ENCODE measurements at regions not wholly inside any gene's neighbourhood (a gene's known extent, or its start where the extent isn't known, plus 50 kb on each side); places are given as distances from the start of the nearest gene placed in this dataset.
"Not testable (repeated sequence)": the region's sequence is repeated elsewhere in the genome, so short reads cannot be mapped to it uniquely, and the experiment has no call there.

DNA sequence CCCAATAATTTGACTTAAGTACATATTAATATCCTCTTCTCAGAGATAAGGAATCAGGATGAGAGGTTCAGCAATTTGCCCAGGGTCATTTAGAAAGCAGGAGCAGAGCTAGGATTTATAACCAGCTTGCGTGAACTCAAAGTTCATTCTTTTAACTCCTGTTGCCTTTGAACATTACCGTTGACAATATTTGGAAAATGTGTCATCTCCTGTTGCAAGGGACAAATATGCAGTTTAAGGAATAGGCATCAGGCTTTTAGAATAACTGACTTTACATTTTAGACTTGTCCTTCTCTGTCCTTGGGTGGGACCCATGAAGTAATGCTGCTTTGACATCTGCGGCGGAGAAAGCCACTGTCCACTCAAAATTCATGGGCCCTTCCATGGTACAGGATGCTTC lies 252.2 kb upstream of the RGMA start:
- Histone ChIP-seq H3K27ac (ENCODE audit: low read depth in 2 of 2, low read length in 2 of 2) (no peak overlapping the region), H3K36me3 (ENCODE audit: control insufficient read depth in 2 of 3, insufficient read depth in 3 of 3, low read length in 3 of 3) (no peaks in the 10 kb centered on the region), H3K9me3 (ENCODE audit: control insufficient read depth in 2 of 3, insufficient read depth in 1 of 3, low read length in 3 of 3) (no peaks in the 10 kb centered on the region), H3K27me3 (ENCODE audit: control insufficient read depth, insufficient read depth, low read length) (no peaks in the 10 kb centered on the region), H3K4me3 (ENCODE audit: low read length in 3 of 3) (no peak overlapping the region), H3K9ac (ENCODE audit: low read length in 3 of 3) (no peak overlapping the region), H3K4me1 (ENCODE audit: control insufficient read depth in 2 of 3, insufficient read depth in 2 of 3, low read depth in 1 of 3, low read length in 3 of 3) (no peaks in the 10 kb centered on the region)
- intact Hi-C loops (cut with DNase I): no loop called here
- FAIRE-seq: no peak
- TF ChIP-seq, protein P1, sequence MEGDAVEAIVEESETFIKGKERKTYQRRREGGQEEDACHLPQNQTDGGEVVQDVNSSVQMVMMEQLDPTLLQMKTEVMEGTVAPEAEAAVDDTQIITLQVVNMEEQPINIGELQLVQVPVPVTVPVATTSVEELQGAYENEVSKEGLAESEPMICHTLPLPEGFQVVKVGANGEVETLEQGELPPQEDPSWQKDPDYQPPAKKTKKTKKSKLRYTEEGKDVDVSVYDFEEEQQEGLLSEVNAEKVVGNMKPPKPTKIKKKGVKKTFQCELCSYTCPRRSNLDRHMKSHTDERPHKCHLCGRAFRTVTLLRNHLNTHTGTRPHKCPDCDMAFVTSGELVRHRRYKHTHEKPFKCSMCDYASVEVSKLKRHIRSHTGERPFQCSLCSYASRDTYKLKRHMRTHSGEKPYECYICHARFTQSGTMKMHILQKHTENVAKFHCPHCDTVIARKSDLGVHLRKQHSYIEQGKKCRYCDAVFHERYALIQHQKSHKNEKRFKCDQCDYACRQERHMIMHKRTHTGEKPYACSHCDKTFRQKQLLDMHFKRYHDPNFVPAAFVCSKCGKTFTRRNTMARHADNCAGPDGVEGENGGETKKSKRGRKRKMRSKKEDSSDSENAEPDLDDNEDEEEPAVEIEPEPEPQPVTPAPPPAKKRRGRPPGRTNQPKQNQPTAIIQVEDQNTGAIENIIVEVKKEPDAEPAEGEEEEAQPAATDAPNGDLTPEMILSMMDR (IDR thresholded peaks at IDR 0.05; ENCODE audit: borderline replicate concordance, extremely low read depth, insufficient read depth): no peak
- DNase-seq: no peak

DNA sequence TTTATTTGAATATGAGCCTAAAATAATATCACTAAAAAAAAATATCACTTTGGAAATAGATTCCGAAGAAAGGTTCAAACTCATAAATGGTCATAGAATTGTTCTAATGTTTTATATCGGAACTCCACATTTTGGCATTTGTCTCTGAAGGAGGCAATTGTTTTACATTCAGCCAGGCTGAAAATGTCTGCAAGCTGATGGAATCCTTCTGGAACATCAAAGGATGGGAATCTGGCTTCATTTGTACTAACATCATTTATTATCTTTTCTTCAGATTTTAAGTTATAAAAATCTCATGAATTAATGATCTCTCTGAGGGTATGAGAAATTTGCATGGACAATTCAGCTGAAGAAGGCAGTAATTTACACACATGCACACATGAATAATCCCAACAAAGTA lies 251.4 kb upstream of the RGMA start:
- TF ChIP-seq, protein P1 (IDR thresholded peaks at IDR 0.05; ENCODE audit: borderline replicate concordance, extremely low read depth, insufficient read depth): no peak
- H3K27me3 ChIP-seq (ENCODE audit: control insufficient read depth, insufficient read depth, low read length): no peaks in the 10 kb centered on the region
- FAIRE-seq: no peak
- H3K9me3 ChIP-seq (ENCODE audit: control insufficient read depth in 2 of 3, insufficient read depth in 1 of 3, low read length in 3 of 3): no peaks in the 10 kb centered on the region
- peak in 2 of 5 donors; percentile 47 to 75 for DNase-seq
- no peaks in the 10 kb centered on the region for H3K4me1 ChIP-seq (ENCODE audit: control insufficient read depth in 2 of 3, insufficient read depth in 2 of 3, low read depth in 1 of 3, low read length in 3 of 3)
- H3K36me3 ChIP-seq (ENCODE audit: control insufficient read depth in 2 of 3, insufficient read depth in 3 of 3, low read length in 3 of 3): no peaks in the 10 kb centered on the region
- H3K27ac ChIP-seq (ENCODE audit: low read depth in 2 of 2, low read length in 2 of 2): no peak overlapping the region
- no peak overlapping the region for H3K4me3 ChIP-seq (ENCODE audit: low read length in 3 of 3)
- H3K9ac ChIP-seq (ENCODE audit: low read length in 3 of 3): no peak overlapping the region
- intact Hi-C loops (cut with DNase I): no loop called here

DNA sequence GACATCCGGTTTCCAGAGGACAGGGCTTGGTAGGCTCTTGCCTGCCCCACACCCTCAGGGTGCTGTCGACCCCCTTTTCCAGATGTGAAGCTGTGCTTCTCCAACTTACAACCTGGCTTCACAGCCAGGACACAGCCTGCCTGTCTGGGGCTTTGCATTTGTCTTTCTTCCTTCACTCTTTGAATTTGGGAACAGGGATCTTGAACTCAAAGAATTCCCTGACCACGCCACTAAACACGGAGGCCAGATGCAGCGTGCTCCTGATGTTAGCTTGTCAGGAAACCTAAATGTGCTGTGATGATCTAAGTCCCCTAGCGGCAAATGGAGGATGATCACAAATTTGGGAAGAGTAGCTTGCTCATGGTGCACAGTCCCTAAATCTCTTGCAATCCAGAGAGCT lies 244.8 kb upstream of the RGMA start:
- peak in 1 of 5 donors; percentile 39 for DNase-seq
- TF ChIP-seq, protein P1 (IDR thresholded peaks at IDR 0.05; ENCODE audit: borderline replicate concordance, extremely low read depth, insufficient read depth): no peak
- Histone ChIP-seq H3K9me3 (ENCODE audit: control insufficient read depth in 2 of 3, insufficient read depth in 1 of 3, low read length in 3 of 3) (peaks cover 0 to 2% (median 0%) of the 10 kb centered on the region in 3 donors), H3K4me3 (ENCODE audit: low read length in 3 of 3) (no peak overlapping the region), H3K4me1 (ENCODE audit: control insufficient read depth in 2 of 3, insufficient read depth in 2 of 3, low read depth in 1 of 3, low read length in 3 of 3) (no peaks in the 10 kb centered on the region), H3K27ac (ENCODE audit: low read depth in 2 of 2, low read length in 2 of 2) (no peak overlapping the region), H3K9ac (ENCODE audit: low read length in 3 of 3) (no peak overlapping the region), H3K36me3 (ENCODE audit: control insufficient read depth in 2 of 3, insufficient read depth in 3 of 3, low read length in 3 of 3) (no peaks in the 10 kb centered on the region), H3K27me3 (ENCODE audit: control insufficient read depth, insufficient read depth, low read length) (peaks cover 4% of the 10 kb centered on the region)
- FAIRE-seq: no peak
- intact Hi-C loops (cut with DNase I): no loop called here

DNA sequence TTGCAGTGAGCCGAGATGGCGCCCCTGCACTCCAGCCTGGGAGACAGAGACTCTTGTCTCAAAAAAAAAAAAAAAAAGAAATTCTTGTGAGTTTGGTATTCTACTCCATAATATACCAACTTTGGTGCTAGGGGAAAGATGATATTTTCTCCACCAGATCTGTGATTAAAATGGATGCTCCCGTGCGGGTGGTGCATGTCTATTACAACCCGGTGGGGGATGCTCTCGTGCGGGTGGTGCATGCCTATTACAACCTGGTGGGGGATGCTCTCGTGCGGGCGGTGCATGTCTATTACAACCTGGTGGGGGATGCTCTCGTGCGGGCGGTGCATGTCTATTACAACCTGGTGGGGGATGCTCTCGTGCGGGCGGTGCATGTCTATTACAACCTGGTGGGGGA lies 244.1 kb upstream of the RGMA start:
- H3K4me3 ChIP-seq (ENCODE audit: low read length in 3 of 3); H3K36me3 ChIP-seq (ENCODE audit: control insufficient read depth in 2 of 3, insufficient read depth in 3 of 3, low read length in 3 of 3); intact Hi-C loops (cut with DNase I); FAIRE-seq; H3K9ac ChIP-seq (ENCODE audit: low read length in 3 of 3); H3K4me1 ChIP-seq (ENCODE audit: control insufficient read depth in 2 of 3, insufficient read depth in 2 of 3, low read depth in 1 of 3, low read length in 3 of 3); H3K27ac ChIP-seq (ENCODE audit: low read depth in 2 of 2, low read length in 2 of 2); H3K9me3 ChIP-seq (ENCODE audit: control insufficient read depth in 2 of 3, insufficient read depth in 1 of 3, low read length in 3 of 3); H3K27me3 ChIP-seq (ENCODE audit: control insufficient read depth, insufficient read depth, low read length): not testable (repeated sequence)
- DNase-seq: peak in 1 of 5 donors; percentile 22

Measured in kidney (tissue), 13 donors.